Natural killer cell (primary cell): ENCODE measurements at regions not wholly inside any gene's neighbourhood (a gene's known extent, or its start where the extent isn't known, plus 50 kb on each side); places are given as distances from the start of the nearest gene placed in this dataset.

Experiments used
- ATAC-seq, 3 donors: fragments of 150-1000 bp in 2 of 3; fragments of 200-7000 bp in 1 of 3; cut with Tn5 transposase; 1 replicate in 1 of 3; 2 replicates in 2 of 3; pipeline ENCODE4 v1.10.0; 2021; ENCODE audit warnings: mild to moderate bottlenecking in 2 of 3, moderate library complexity in 2 of 3
- DNase-seq, 2 donors: peaks; one replicate each; pipeline versions ENCODE4 v3.0.0 to v3.0.0-alpha.2; 2013 to 2021; ENCODE audit warnings: mixed read lengths in 1 of 2
- H3K27ac ChIP-seq: one replicate; pipeline ENCODE4 v1.5.1; 2013; ENCODE audit warnings: mild to moderate bottlenecking, low read length
- H3K27me3 ChIP-seq: one replicate; pipeline ENCODE4 v1.6.1; 2013; ENCODE audit warnings: low read length; ENCODE audit not compliant: control insufficient read depth, insufficient read depth
- H3K36me3 ChIP-seq: one replicate; pipeline ENCODE4 v1.6.1; 2013; ENCODE audit warnings: low read length; ENCODE audit not compliant: control insufficient read depth, insufficient read depth
- H3K4me1 ChIP-seq: one replicate; pipeline ENCODE4 v1.6.1; 2013; ENCODE audit warnings: low read length; ENCODE audit not compliant: control insufficient read depth, insufficient read depth
- H3K4me3 ChIP-seq: one replicate; pipeline ENCODE4 v1.5.1; 2013; ENCODE audit warnings: low read length
- H3K9me3 ChIP-seq: one replicate; pipeline ENCODE4 v1.6.1; 2013; ENCODE audit warnings: low read length; ENCODE audit not compliant: control insufficient read depth, insufficient read depth
- H3K27ac Mint-ChIP-seq, 2 donors: one replicate each; pipeline ENCODE4 v1.8.0; 2022; ENCODE audit warnings: mild to moderate bottlenecking in 2 of 2, mixed read lengths in 2 of 2, moderate library complexity in 1 of 2
- H3K27me3 Mint-ChIP-seq, 2 donors: one replicate each; pipeline ENCODE4 v1.8.0; 2022; ENCODE audit warnings: low read depth in 2 of 2, mixed read lengths in 2 of 2
- H3K36me3 Mint-ChIP-seq: one replicate; pipeline ENCODE4 v1.8.0; 2022; ENCODE audit warnings: mixed read lengths
- H3K4me1 Mint-ChIP-seq, 2 donors: one replicate each; pipeline ENCODE4 v1.8.0; 2022; ENCODE audit warnings: mixed read lengths in 2 of 2
- H3K4me3 Mint-ChIP-seq: one replicate; pipeline ENCODE4 v1.8.0; 2022; ENCODE audit warnings: mild to moderate bottlenecking, moderate library complexity, mixed read lengths
- H3K9me3 Mint-ChIP-seq, 2 donors: one replicate each; pipeline ENCODE4 v1.8.0; 2022; ENCODE audit warnings: mixed read lengths in 2 of 2
- WGBS: methylation state at CpG from one replicate; pipeline ENCODE4 v1.1.7; 2013; ENCODE audit warnings: missing lambda C conversion rate; ENCODE audit not compliant: insufficient coverage; 5-methylcytosine and 5-hydroxymethylcytosine counted together
- intact Hi-C: fragments of 100-400 bp; cut with micrococcal nuclease; formaldehyde crosslinking; loops from one replicate; pipeline ENCODE4 v1.14.2; 2022
- TF ChIP-seq, protein P1 (sequence below): fragments of 200-600 bp; IDR thresholded peaks from one replicate; pipeline ENCODE4 v1.8.0; 2022; ENCODE audit warnings: antibody characterized with exemption

GRCh38 chr5:72588640-72589039 is 81.4 kb upstream of the ZNF366 start:
- 78% methylated on average over 2 of the region's 4 CpGs for WGBS
- H3K36me3 ChIP-seq: no peaks in the 10 kb centered on the region
- DNase-seq (no peak), ATAC-seq (no peak)
- Mint-ChIP-seq H3K27me3 (peaks cover 6 to 15% of the 10 kb centered on the region in 2 donors), H3K36me3 (no peaks in the 10 kb centered on the region), H3K4me1 (peaks cover 0 to 7% of the 10 kb centered on the region in 2 donors), H3K27ac (no peak overlapping the region), H3K4me3 (no peak overlapping the region), H3K9me3 (peaks cover 0 to 2% of the 10 kb centered on the region in 2 donors)
- no peak overlapping the region for H3K4me3 ChIP-seq
- intact Hi-C loops: no loop called here
- H3K4me1 ChIP-seq: no peaks in the 10 kb centered on the region
- H3K9me3 ChIP-seq: no peaks in the 10 kb centered on the region
- TF ChIP-seq, protein P1, sequence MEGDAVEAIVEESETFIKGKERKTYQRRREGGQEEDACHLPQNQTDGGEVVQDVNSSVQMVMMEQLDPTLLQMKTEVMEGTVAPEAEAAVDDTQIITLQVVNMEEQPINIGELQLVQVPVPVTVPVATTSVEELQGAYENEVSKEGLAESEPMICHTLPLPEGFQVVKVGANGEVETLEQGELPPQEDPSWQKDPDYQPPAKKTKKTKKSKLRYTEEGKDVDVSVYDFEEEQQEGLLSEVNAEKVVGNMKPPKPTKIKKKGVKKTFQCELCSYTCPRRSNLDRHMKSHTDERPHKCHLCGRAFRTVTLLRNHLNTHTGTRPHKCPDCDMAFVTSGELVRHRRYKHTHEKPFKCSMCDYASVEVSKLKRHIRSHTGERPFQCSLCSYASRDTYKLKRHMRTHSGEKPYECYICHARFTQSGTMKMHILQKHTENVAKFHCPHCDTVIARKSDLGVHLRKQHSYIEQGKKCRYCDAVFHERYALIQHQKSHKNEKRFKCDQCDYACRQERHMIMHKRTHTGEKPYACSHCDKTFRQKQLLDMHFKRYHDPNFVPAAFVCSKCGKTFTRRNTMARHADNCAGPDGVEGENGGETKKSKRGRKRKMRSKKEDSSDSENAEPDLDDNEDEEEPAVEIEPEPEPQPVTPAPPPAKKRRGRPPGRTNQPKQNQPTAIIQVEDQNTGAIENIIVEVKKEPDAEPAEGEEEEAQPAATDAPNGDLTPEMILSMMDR: no peak
- no peaks in the 10 kb centered on the region for H3K27me3 ChIP-seq
- H3K27ac ChIP-seq: no peak overlapping the region

DNA sequence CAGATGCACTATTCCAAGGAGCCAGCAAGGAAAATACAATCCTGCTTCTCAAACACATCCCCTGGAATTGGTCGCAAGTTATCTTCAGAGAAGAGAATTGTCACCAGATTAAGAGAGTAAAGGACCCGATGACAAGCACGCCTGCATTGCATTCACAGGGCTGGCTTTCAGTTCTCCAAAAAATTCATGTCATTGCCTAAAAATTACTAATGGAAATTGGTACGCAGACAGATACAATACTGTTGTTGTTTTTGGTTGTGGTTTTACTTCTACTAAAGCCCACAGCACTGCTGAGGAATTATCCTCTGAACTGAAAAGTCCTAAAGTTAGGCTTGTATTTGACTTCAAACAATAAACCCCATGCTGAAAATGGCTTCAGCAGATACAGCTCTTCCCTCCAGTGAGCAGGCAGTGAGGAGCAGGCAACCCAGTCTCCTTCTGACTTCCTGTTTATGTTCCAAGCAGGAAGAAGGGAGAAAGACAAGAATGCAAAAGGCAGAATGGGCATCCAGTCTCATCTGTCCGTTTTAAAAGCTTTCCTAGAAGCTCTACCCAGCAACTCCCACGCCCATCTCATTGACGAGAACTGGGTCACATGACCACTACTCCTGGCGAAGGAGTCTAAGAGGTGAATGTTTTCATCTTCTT is 80.6 kb upstream of the ZNF366 start:
- Histone ChIP-seq H3K9me3 (no peaks in the 10 kb centered on the region), H3K36me3 (no peaks in the 10 kb centered on the region), H3K4me1 (no peaks in the 10 kb centered on the region), H3K4me3 (no peak overlapping the region), H3K27ac (no peak overlapping the region), H3K27me3 (no peaks in the 10 kb centered on the region)
- no peak overlapping the region for H3K27ac Mint-ChIP-seq
- H3K27me3 Mint-ChIP-seq: peaks cover 6 to 10% of the 10 kb centered on the region in 2 donors
- intact Hi-C loops: no loop called here
- TF ChIP-seq, protein P1: no peak
- H3K9me3 Mint-ChIP-seq: peaks cover 0 to 2% of the 10 kb centered on the region in 2 donors
- ATAC-seq: no peak
- no peaks in the 10 kb centered on the region for H3K36me3 Mint-ChIP-seq
- DNase-seq: no peak
- 91% methylated on average over 8 of the region's 8 CpGs for WGBS
- peaks cover 0 to 7% of the 10 kb centered on the region in 2 donors for H3K4me1 Mint-ChIP-seq
- no peak overlapping the region for H3K4me3 Mint-ChIP-seq

- DNase-seq: no peak
- H3K36me3 ChIP-seq: no peaks in the 10 kb centered on the region
- WGBS: 95% methylated on average over 3 of the region's 3 CpGs
- H3K4me1 ChIP-seq: no peaks in the 10 kb centered on the region
- peaks cover 0 to 7% of the 10 kb centered on the region in 2 donors for H3K4me1 Mint-ChIP-seq
- no peak overlapping the region for H3K4me3 Mint-ChIP-seq
- H3K9me3 ChIP-seq: no peaks in the 10 kb centered on the region
- no peak overlapping the region for H3K4me3 ChIP-seq
- H3K9me3 Mint-ChIP-seq: peaks cover 0 to 2% of the 10 kb centered on the region in 2 donors
- H3K27ac Mint-ChIP-seq: no peak overlapping the region
- ATAC-seq: no peak
- intact Hi-C loops: no loop called here
- TF ChIP-seq, protein P1: no peak
- no peaks in the 10 kb centered on the region for H3K27me3 ChIP-seq
- no peak overlapping the region for H3K27ac ChIP-seq
- H3K36me3 Mint-ChIP-seq: no peaks in the 10 kb centered on the region
- H3K27me3 Mint-ChIP-seq: peaks cover 6% of the 10 kb centered on the region in 2 donors
These were observed 79.7 kb upstream of the ZNF366 start for GRCh38 chr5:72586788-72587530.
